SJCRH30 (cell line): ENCODE measurements at regions not wholly inside any gene's neighbourhood (a gene's known extent, or its start where the extent isn't known, plus 50 kb on each side); places are given as distances from the start of the nearest gene placed in this dataset.

Source experiments
- DNase-seq, 2 experiments: peaks; one replicate each; pipeline ENCODE4 v3.0.0-alpha.2; 2015 to 2020
- H3K27ac ChIP-seq: fragments of 250-450 bp; sonication (Bioruptor Pico); 2 replicates; pipeline ENCODE4 v1.5.1; 2020; ENCODE audit warnings: mild to moderate bottlenecking, moderate library complexity
- H3K27me3 ChIP-seq: fragments of 250-450 bp; sonication (Bioruptor Pico); 2 replicates; pipeline ENCODE4 v1.5.1; 2020; ENCODE audit warnings: mild to moderate bottlenecking, moderate library complexity
- H3K36me3 ChIP-seq: fragments of 250-450 bp; sonication (Bioruptor Pico); 2 replicates; pipeline ENCODE4 v1.5.1; 2020; ENCODE audit warnings: mild to moderate bottlenecking, moderate library complexity
- H3K4me1 ChIP-seq: fragments of 250-450 bp; sonication (Bioruptor Pico); 2 replicates; pipeline ENCODE4 v1.5.1; 2020; ENCODE audit warnings: mild to moderate bottlenecking, moderate library complexity
- H3K4me3 ChIP-seq: fragments of 250-450 bp; sonication (Bioruptor Pico); 2 replicates; pipeline ENCODE4 v1.5.1; 2020; ENCODE audit warnings: mild to moderate bottlenecking, moderate library complexity
- H3K9me3 ChIP-seq: fragments of 250-450 bp; sonication (Bioruptor Pico); replicated peaks from 2 replicates; pipeline ENCODE4 v1.5.1; 2020; ENCODE audit warnings: mild to moderate bottlenecking, moderate library complexity

GRCh38 chr10:60728056-60728455 is 50.2 kb upstream of the CDK1 start:
- H3K36me3 ChIP-seq = no peaks in the 10 kb centered on the region
- H3K27ac ChIP-seq = no peak overlapping the region
- no peaks in the 10 kb centered on the region for H3K9me3 ChIP-seq
- H3K4me1 ChIP-seq = no peaks in the 10 kb centered on the region
- no peaks in the 10 kb centered on the region for H3K27me3 ChIP-seq
- DNase-seq = no peak
- H3K4me3 ChIP-seq = no peak overlapping the region

DNA sequence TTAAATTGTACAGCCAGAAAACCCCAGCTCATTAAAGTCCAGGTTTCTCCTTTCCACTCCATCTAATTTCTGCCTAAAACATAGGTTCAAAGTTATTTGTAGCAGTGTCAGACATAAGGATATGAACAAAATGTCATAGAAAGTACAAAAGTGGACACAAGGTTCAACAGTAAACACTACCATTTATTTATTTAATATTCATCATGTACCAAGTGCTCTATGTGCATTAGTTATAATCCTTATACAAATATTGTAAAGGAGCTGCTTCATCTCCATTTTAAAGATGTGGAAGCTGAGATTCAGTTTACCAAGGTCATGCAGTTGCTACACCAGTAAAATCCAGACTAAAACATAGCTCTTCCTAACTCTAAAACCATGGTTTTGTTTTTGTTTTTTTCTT is 52.0 kb upstream of the CDK1 start:
- Histone ChIP-seq H3K36me3 (no peaks in the 10 kb centered on the region), H3K4me1 (no peaks in the 10 kb centered on the region), H3K4me3 (no peak overlapping the region), H3K9me3 (no peaks in the 10 kb centered on the region), H3K27me3 (no peaks in the 10 kb centered on the region), H3K27ac (no peak overlapping the region)
- DNase-seq = no peak

- no peaks in the 10 kb centered on the region for H3K36me3 ChIP-seq
- DNase-seq = no peak
- H3K4me1 ChIP-seq = no peaks in the 10 kb centered on the region
- H3K27ac ChIP-seq = no peak overlapping the region
- no peaks in the 10 kb centered on the region for H3K9me3 ChIP-seq
- no peak overlapping the region for H3K4me3 ChIP-seq
- no peaks in the 10 kb centered on the region for H3K27me3 ChIP-seq
These were observed 55.7 kb upstream of the CDK1 start for GRCh38 chr10:60722623-60723022.

GRCh38 chr10:60719721-60720120 is 58.6 kb upstream of the CDK1 start:
- Histone ChIP-seq H3K27me3 (no peaks in the 10 kb centered on the region), H3K4me1 (no peaks in the 10 kb centered on the region)
- no peak for DNase-seq

DNA sequence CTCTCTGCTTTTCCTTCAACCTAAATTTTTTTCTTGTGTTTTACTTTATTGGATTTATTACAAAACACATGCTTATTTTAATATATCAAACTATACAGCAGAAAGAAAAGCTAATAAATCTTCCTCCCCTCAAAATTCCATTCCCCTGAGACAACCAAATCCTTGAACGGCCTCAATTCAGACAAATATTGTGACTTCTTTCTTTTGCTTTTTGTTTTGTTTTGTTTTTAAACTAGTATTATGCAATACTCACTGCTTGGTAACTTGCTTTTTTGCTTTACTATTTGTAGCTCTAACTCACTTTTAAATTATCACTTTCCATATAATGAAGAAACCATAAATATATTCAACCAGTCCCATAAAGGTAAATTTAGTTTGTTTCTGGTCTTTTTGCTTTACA is 59.4 kb upstream of the CDK1 start:
- H3K4me3 ChIP-seq = no peak overlapping the region
- H3K27ac ChIP-seq = no peak overlapping the region
- no peaks in the 10 kb centered on the region for H3K27me3 ChIP-seq
- no peaks in the 10 kb centered on the region for H3K36me3 ChIP-seq
- no peaks in the 10 kb centered on the region for H3K9me3 ChIP-seq
- DNase-seq = no peak
- H3K4me1 ChIP-seq = no peaks in the 10 kb centered on the region

More at GRCh38 chr10:60719721-60720120, 58.6 kb upstream of the CDK1 start:
- Histone ChIP-seq H3K9me3 (no peaks in the 10 kb centered on the region), H3K36me3 (no peaks in the 10 kb centered on the region), H3K27ac (no peak overlapping the region), H3K4me3 (no peak overlapping the region)

- no peak for DNase-seq
- H3K27ac ChIP-seq = no peak overlapping the region
- no peaks in the 10 kb centered on the region for H3K36me3 ChIP-seq
- H3K4me3 ChIP-seq = no peak overlapping the region
- H3K4me1 ChIP-seq = no peaks in the 10 kb centered on the region
- H3K27me3 ChIP-seq = no peaks in the 10 kb centered on the region
- no peaks in the 10 kb centered on the region for H3K9me3 ChIP-seq
These were observed 60.4 kb upstream of the CDK1 start for GRCh38 chr10:60717852-60718251.

GRCh38 chr10:60714233-60714632 is 64.0 kb upstream of the CDK1 start:
- H3K27ac ChIP-seq = no peak overlapping the region
- no peaks in the 10 kb centered on the region for H3K4me1 ChIP-seq
- no peaks in the 10 kb centered on the region for H3K9me3 ChIP-seq
- no peak for DNase-seq
- no peak overlapping the region for H3K4me3 ChIP-seq
- H3K36me3 ChIP-seq = no peaks in the 10 kb centered on the region
- no peaks in the 10 kb centered on the region for H3K27me3 ChIP-seq

DNA sequence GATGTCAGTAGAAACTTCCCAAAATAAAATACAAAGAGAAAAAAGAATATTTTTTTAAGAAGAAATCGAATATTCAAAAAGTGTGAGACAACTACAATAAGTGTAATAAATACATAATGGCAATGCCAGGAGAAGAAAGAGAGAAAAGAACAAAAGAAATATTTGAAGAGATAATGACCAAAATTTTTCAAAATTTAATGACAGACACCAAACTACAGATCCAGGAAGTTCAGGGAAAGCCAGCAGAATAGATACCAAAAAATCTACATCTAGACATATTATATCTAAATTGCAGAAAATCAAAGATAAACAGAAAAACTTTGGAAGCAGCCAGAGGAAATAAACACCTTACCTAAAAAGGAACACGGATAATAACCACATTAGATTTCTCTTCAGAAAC is 66.8 kb upstream of the CDK1 start:
- DNase-seq = no peak
- Histone ChIP-seq H3K36me3 (no peaks in the 10 kb centered on the region), H3K4me1 (no peaks in the 10 kb centered on the region), H3K27ac (no peak overlapping the region), H3K9me3 (no peaks in the 10 kb centered on the region), H3K4me3 (no peak overlapping the region), H3K27me3 (no peaks in the 10 kb centered on the region)

DNA sequence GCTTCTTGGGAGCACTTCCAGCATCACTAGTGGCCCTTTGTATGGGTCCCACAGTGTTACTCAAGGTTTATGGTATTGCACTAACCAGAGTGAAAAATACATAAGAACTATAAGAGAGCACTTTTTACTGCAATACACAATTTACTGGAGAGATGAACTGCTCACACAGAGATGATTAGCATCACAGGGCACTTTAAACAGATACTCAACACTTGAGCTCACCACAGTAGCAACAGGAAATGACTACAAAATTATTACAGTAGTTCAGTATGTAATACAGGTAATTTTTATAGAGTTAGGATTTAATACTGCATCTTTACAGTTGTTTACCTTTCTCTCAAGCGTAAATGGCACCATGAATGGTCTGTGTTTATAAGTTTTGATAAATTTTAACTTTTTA is 68.2 kb upstream of the CDK1 start:
- Histone ChIP-seq H3K36me3 (no peaks in the 10 kb centered on the region), H3K27me3 (no peaks in the 10 kb centered on the region), H3K4me1 (no peaks in the 10 kb centered on the region), H3K9me3 (no peaks in the 10 kb centered on the region), H3K4me3 (no peak overlapping the region), H3K27ac (no peak overlapping the region)
- DNase-seq = no peak

DNA sequence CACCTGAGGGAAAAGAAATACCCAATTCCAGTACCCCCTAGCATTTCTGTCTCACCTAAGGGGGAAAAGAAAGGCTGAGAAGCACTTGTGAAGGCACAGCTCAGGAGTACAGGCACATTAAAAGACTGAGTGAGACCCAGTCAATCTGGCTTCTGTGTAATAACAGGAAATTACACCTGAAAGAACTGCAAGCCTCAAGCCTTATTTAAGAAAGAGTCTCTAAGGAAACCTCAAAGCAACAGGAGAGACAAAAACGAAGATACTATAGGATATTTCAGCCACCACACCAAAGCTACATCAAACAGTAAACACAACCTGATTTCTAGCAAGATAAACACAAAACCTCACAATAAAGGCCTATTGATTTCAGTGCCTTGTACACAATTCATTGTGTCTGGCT is 69.6 kb upstream of the CDK1 start:
- Histone ChIP-seq H3K36me3 (no peaks in the 10 kb centered on the region), H3K27ac (no peak overlapping the region), H3K9me3 (no peaks in the 10 kb centered on the region), H3K4me3 (no peak overlapping the region), H3K27me3 (no peaks in the 10 kb centered on the region), H3K4me1 (no peaks in the 10 kb centered on the region)
- no peak for DNase-seq

DNA sequence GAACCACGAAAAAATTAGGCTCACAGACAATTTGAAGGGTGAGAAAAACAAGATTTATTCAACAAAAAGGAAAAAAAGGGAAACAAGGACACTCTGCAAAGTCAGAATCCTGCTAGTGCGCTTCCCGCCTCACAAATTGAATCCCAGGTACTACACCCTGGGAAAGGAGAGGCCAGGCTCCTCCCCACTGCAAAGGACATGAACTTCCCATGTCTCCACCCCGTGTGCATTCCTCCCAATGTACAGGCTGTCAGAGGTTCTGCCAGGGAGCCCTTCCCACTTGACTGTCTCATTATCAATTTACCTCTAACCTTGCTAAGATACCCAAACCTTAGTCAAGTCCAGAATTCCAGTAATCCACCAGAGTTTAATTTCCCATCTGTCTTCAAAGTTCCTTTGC is 70.4 kb upstream of the CDK1 start:
- H3K27me3 ChIP-seq = no peaks in the 10 kb centered on the region
- H3K36me3 ChIP-seq = no peaks in the 10 kb centered on the region
- DNase-seq = no peak
- H3K4me1 ChIP-seq = no peaks in the 10 kb centered on the region
- no peak overlapping the region for H3K4me3 ChIP-seq
- no peaks in the 10 kb centered on the region for H3K9me3 ChIP-seq
- no peak overlapping the region for H3K27ac ChIP-seq

GRCh38 chr10:60706146-60706545 is 72.1 kb upstream of the CDK1 start:
- Histone ChIP-seq H3K27ac (no peak overlapping the region), H3K4me1 (no peaks in the 10 kb centered on the region), H3K27me3 (no peaks in the 10 kb centered on the region), H3K9me3 (no peaks in the 10 kb centered on the region), H3K4me3 (no peak overlapping the region), H3K36me3 (no peaks in the 10 kb centered on the region)
- DNase-seq = no peak

DNA sequence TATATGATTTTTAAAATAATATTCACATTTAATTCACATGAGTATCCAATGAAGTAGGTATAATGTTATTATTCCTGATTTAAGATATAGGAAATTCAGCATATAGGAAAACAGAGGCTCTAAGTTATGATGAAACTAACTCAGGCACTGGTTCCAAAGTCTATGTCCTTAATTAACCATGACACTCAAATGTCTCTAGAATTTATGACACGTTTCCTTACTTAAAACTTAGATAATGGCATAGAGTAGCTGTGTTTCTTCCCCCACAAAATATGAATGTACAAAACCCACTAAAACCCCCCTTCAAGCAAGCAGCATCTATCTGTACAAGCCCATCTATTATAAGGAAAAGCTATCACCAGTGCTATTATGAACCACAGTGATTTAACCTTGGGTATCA is 72.9 kb upstream of the CDK1 start:
- no peaks in the 10 kb centered on the region for H3K9me3 ChIP-seq
- H3K4me3 ChIP-seq = no peak overlapping the region
- no peak overlapping the region for H3K27ac ChIP-seq
- no peaks in the 10 kb centered on the region for H3K27me3 ChIP-seq
- no peaks in the 10 kb centered on the region for H3K36me3 ChIP-seq
- DNase-seq = no peak
- H3K4me1 ChIP-seq = no peaks in the 10 kb centered on the region

DNA sequence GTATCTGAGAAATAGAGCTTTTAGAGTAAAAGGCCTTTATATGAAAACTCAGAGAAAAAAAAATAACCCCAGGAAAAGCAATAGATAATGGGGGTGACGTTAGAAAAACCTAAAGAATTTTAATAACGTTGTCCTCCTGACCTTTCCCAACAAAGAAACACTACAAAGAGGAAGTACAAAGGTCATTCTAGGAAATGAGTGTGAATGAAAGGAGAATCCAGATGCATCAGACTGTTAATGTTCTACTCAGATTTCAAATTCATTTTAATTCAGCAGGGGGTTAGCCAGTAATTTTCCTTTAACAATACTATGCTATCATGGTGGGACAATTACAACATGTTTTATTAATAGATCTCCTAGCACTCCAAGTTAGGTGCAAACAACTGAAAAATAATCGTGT is 73.8 kb upstream of the CDK1 start:
- Histone ChIP-seq H3K9me3 (no peaks in the 10 kb centered on the region), H3K27me3 (no peaks in the 10 kb centered on the region), H3K4me3 (no peak overlapping the region), H3K36me3 (no peaks in the 10 kb centered on the region), H3K27ac (no peak overlapping the region), H3K4me1 (no peaks in the 10 kb centered on the region)
- no peak for DNase-seq

GRCh38 chr10:60703266-60704041 is 74.8 kb upstream of the CDK1 start:
- Histone ChIP-seq H3K4me3 (no peak overlapping the region), H3K4me1 (no peaks in the 10 kb centered on the region), H3K9me3 (no peaks in the 10 kb centered on the region), H3K36me3 (no peaks in the 10 kb centered on the region), H3K27me3 (no peaks in the 10 kb centered on the region), H3K27ac (no peak overlapping the region)
- no peak for DNase-seq

DNA sequence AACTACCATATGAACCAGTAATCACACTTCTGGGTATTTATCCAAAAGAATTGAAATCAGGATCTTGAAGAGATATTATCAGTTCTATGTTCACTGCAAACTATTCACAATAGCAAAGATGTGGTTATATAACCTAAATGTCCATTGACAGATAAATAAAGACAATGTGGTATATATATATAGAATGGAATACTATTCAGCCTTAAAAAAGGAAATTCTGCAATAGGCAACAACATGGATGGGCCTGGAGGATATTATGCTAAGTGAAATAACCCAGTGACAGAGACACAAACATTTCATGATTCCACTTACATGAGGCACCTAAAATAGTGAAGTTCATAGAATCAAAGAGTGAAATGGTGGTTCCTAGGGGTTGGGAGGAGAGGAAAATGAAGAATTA is 90.6 kb upstream of the CDK1 start:
- Histone ChIP-seq H3K36me3 (no peaks in the 10 kb centered on the region), H3K4me1 (no peaks in the 10 kb centered on the region), H3K4me3 (no peak overlapping the region), H3K27ac (no peak overlapping the region), H3K27me3 (no peaks in the 10 kb centered on the region), H3K9me3 (no peaks in the 10 kb centered on the region; the same call in 1 of the 2 replicates)
- DNase-seq = no peak
